Fibroblast of pulmonary artery (primary cell): ENCODE measurements at regions not wholly inside any gene's neighbourhood (a gene's known extent, or its start where the extent isn't known, plus 50 kb on each side); places are given as distances from the start of the nearest gene placed in this dataset.

Experiments
- DNase-seq: peaks from one replicate; pipeline ENCODE4 v3.0.0-alpha.2; 2010; ENCODE audit warnings: low read depth
- H3K4me3 ChIP-seq: replicated peaks from 2 replicates; pipeline ENCODE4 v1.5.1; 2011; ENCODE audit warnings: low read depth, mild to moderate bottlenecking, control low read depth, low read length, moderate library complexity
- CTCF ChIP-seq: IDR thresholded peaks from 2 replicates; pipeline ENCODE4 v1.5.1; 2011; ENCODE audit warnings: mild to moderate bottlenecking, control low read depth, low read length, inconsistent platforms; ENCODE audit errors: missing control alignments

GRCh38 chr12:107632246-107632645 is 53.4 kb upstream of the PWP1 start:
- TF ChIP-seq CTCF, result no peak
- peak; percentile 18 for DNase-seq
- H3K4me3 ChIP-seq, result no peak overlapping the region

GRCh38 chr12:107634530-107634929 is 51.1 kb upstream of the PWP1 start:
- no peak for DNase-seq
- H3K4me3 ChIP-seq, result no peak overlapping the region
- no peak for TF ChIP-seq CTCF

GRCh38 chr12:107635139-107635538 is 50.5 kb upstream of the PWP1 start:
- peak; percentile 42 for DNase-seq
- H3K4me3 ChIP-seq, result no peak overlapping the region
- TF ChIP-seq CTCF, result no peak
